Astrocyte of the spinal cord (primary cell): ENCODE measurements at regions not wholly inside any gene's neighbourhood (a gene's known extent, or its start where the extent isn't known, plus 50 kb on each side); places are given as distances from the start of the nearest gene placed in this dataset.

Experiments used
- DNase-seq: peaks from one replicate; pipeline ENCODE4 v3.0.0; 2011; ENCODE audit warnings: low read depth, low spot score
- H3K4me3 ChIP-seq: 2 replicates; pipeline ENCODE4 v1.5.1; 2011; ENCODE audit warnings: low read depth, mild to moderate bottlenecking, low read length, moderate library complexity
- in situ Hi-C: cut with HindIII; loops from 2 replicates; pipeline ENCODE4 v1.10.0; 2017; ENCODE audit warnings: low sequenced_read_pairs
- TF ChIP-seq, protein P1 (sequence below): IDR thresholded peaks from 2 replicates; pipeline ENCODE4 v1.5.1; 2012; ENCODE audit warnings: low read depth, mild to moderate bottlenecking, low read length, inconsistent platforms

DNA sequence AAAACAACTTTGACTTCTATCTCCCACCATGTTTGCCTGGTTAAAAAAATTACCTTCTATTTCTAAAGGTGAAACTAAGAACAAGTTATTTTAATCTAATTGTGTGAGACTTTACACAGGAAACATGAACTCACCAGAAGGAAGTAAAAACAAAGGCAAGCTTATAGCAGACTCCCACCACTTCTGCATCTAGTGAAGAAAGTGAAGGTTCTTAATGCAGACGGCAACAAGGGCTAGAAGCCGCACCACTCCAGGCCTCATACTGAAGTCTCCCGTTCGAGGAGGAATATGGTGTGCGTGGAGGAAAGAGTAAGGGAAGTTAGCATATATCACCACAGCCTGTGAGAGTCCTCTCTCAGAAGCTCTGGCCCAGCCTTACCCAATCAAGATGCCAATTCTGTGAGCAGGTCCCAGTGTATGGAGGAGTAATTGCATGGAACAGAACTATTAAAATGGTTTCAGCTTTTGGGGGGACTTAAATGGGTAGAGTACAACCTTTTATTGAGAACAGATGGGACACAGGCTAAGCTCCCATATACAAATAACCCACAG lies 958.7 kb downstream of the BCL11A start:
- DNase-seq, result no peak
- H3K4me3 ChIP-seq, result no peak overlapping the region
- TF ChIP-seq, protein P1, sequence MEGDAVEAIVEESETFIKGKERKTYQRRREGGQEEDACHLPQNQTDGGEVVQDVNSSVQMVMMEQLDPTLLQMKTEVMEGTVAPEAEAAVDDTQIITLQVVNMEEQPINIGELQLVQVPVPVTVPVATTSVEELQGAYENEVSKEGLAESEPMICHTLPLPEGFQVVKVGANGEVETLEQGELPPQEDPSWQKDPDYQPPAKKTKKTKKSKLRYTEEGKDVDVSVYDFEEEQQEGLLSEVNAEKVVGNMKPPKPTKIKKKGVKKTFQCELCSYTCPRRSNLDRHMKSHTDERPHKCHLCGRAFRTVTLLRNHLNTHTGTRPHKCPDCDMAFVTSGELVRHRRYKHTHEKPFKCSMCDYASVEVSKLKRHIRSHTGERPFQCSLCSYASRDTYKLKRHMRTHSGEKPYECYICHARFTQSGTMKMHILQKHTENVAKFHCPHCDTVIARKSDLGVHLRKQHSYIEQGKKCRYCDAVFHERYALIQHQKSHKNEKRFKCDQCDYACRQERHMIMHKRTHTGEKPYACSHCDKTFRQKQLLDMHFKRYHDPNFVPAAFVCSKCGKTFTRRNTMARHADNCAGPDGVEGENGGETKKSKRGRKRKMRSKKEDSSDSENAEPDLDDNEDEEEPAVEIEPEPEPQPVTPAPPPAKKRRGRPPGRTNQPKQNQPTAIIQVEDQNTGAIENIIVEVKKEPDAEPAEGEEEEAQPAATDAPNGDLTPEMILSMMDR, result no peak
- in situ Hi-C loops, result no loop called here

DNA sequence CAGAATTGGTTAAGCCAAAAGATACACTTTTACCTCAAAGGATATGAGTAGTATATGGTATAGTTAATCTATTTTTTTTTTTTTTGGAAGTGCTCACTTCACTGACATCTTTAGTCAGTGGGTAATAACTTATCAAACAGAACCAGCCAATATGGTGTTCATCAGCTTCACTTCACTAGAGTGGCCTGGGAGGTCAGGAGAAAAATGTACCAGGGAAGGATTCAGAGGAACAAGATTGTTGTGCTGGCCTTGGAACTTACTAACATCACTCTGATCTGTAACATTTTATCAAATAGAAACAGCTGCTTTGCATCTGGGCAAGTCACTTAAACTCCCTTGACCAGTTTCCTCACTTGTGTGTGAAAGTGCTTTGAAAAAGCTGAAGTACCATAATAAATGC lies 962.7 kb downstream of the BCL11A start:
- DNase-seq, result no peak
- TF ChIP-seq, protein P1, result no peak
- in situ Hi-C loops, result no loop called here
- no peak overlapping the region for H3K4me3 ChIP-seq

DNA sequence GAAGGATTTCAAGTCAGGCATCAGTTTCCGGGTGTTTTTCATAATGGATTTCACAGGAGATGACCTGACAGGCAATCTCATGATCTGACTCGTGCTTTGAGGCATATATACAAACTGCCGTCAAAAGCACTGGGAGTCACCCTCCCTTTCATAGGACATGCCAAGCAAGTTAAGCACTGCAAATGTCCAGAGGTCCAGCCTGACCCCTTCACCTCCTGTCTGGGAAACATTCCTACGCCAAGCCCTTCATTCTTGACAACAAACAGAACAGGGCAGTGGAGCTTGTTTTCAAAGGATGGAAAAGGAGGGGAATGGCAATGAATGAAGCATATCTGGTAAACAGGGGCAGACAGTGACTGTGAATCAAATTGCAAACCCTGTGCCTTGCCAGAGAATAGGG lies 963.6 kb downstream of the BCL11A start:
- no peak overlapping the region for H3K4me3 ChIP-seq
- TF ChIP-seq, protein P1, result no peak
- DNase-seq, result no peak
- in situ Hi-C loops, result no loop called here

DNA sequence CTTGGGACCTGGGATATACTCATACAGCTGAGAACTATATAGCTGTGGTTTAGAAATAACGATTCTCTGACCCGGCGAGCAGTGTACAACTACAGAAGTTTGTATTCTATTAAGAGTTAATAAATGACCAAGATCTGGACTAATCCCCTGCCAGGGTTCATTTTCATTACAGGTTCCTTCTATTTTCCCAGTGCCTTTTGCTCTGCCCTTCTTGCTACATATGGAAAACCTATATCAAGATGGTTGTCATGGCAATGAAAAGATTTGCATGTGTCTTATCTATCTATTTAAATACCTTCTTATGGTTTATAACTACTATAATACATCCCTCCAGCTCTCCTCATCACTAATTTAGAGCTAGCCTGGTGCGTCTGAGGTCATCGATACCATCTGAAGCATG lies 965.2 kb downstream of the BCL11A start:
- in situ Hi-C loops, result no loop called here
- DNase-seq, result no peak
- TF ChIP-seq, protein P1, result no peak
- no peak overlapping the region for H3K4me3 ChIP-seq

DNA sequence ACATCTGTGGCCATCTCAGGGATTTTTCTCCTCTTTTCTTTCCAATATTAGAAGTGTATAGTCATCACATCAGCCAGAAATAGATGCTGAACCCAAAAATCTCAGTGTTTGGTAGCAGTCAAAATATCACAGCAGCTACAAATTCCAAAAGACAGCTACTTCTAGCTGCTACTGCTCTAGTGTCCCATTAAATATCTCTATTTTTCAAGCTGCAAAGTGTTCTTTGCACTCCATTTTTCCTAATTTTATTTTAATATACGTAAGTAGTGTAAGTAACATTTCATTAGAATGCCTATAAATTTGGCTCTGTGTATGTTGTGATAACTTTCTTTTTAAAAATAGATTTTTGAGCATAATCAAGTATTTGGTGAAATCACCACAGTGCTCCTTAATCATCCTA lies 967.3 kb downstream of the BCL11A start:
- in situ Hi-C loops, result no loop called here
- TF ChIP-seq, protein P1, result no peak
- no peak overlapping the region for H3K4me3 ChIP-seq
- DNase-seq, result no peak

DNA sequence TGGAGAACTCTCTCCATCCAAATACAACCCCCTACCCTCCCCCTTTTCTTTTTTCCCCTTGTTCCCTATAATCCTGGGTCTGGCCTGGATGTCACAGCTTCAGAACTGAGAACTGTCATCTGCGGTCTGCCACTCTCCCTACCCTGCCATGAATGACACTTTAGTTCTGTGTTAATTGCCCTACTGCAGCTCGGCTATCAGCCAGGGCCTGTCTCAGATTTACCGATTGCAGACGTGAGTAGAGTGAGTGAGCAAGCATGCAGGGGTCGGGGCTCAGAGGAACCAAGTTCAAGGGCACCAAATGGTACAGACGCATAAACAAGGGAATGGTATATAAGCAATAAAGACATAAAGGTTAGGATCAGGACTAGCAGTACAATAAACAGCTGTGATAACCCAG lies 967.8 kb downstream of the BCL11A start:
- TF ChIP-seq, protein P1, result no peak
- H3K4me3 ChIP-seq, result no peak overlapping the region
- in situ Hi-C loops, result no loop called here
- no peak for DNase-seq

DNA sequence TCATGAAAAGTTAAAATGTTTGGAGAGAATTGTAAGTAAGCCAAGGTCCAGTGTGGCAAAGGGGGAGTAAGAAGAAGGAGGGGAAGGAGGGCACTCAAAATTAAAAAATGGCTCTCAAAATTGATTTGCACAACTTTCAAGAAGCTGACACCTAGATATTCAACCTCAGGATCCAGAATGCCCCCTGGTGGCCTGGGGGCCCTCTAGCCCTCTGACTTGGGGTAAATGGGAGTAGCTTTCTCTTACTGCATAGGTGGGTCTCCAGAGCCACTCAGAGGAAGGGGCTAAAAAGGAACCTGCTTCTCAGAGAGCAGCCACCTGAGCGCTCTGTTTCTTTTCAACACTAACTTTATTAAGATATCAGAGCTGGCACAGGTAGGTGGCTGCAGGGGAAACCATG lies 968.5 kb downstream of the BCL11A start:
- no peak overlapping the region for H3K4me3 ChIP-seq
- TF ChIP-seq, protein P1, result no peak
- in situ Hi-C loops, result no loop called here
- DNase-seq, result no peak
